ENCODE measurements at regions not wholly inside any gene's neighbourhood (a gene's known extent, or its start where the extent isn't known, plus 50 kb on each side); places are given as distances from the start of the nearest gene placed in this dataset.

GRCh38 chr4:157961229-157961990, 211.4 kb downstream of the GASK1B start:
- TF ChIP-seq CTCF (IDR thresholded peaks at IDR 0.05) (no peak), POLR2A (IDR thresholded peaks at IDR 0.05) (no peak), POLR2AphosphoS5 (IDR thresholded peaks at IDR 0.05) (no peak)

Measured in prostate gland (tissue), 2 donors.